ENCODE measurements at regions not wholly inside any gene's neighbourhood (a gene's known extent, or its start where the extent isn't known, plus 50 kb on each side); places are given as distances from the start of the nearest gene placed in this dataset.

DNA sequence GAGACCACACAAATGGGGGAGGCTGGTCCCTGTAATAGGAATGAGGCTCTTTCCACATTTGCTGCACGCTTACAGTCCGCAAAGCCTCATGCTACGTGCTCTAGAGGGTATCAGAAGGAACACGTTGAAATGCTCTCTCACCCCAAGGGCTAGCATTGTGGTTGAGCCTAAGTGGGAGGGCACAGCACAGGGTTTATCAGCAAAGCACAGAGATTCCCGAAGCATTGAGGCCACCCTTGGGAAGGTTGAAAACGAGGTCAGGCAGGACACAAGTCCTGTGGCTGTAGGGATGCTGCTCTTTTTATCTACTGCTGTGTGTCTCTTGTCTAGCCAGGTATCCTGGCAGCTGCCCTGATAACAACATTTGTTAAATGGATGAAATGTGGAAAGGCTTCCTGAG lies 378.3 kb downstream of the EN1 start:
- H3K9me3 ChIP-seq (ENCODE audit: control insufficient read depth in 1 of 2, insufficient read depth in 1 of 2, low read length in 2 of 2): no peaks in the 10 kb centered on the region
- Mint-ChIP-seq H3K4me1 (ENCODE audit: low read depth) (no peaks in the 10 kb centered on the region), H3K27me3 (peaks cover 10% of the 10 kb centered on the region), H3K36me3 (ENCODE audit: low read depth) (no peaks in the 10 kb centered on the region), H3K4me3 (no peak overlapping the region), H3K27ac (no peak overlapping the region), H3K9me3 (no peaks in the 10 kb centered on the region)
- peaks cover 0 to 7% of the 10 kb centered on the region in 2 experiments for H3K27me3 ChIP-seq (ENCODE audit: control insufficient read depth in 1 of 2, insufficient read depth in 2 of 2, low read length in 2 of 2)
- POLR2A ChIA-PET: no interaction called here
- no peaks in the 10 kb centered on the region for H3K4me1 ChIP-seq (ENCODE audit: insufficient read depth, low read length)
- no peaks in the 10 kb centered on the region for H3K36me3 ChIP-seq (ENCODE audit: insufficient read depth, low read length)
- DNase-seq (no peak), ATAC-seq (ENCODE audit: poor library complexity) (no peak)
- TF ChIP-seq, protein P1, sequence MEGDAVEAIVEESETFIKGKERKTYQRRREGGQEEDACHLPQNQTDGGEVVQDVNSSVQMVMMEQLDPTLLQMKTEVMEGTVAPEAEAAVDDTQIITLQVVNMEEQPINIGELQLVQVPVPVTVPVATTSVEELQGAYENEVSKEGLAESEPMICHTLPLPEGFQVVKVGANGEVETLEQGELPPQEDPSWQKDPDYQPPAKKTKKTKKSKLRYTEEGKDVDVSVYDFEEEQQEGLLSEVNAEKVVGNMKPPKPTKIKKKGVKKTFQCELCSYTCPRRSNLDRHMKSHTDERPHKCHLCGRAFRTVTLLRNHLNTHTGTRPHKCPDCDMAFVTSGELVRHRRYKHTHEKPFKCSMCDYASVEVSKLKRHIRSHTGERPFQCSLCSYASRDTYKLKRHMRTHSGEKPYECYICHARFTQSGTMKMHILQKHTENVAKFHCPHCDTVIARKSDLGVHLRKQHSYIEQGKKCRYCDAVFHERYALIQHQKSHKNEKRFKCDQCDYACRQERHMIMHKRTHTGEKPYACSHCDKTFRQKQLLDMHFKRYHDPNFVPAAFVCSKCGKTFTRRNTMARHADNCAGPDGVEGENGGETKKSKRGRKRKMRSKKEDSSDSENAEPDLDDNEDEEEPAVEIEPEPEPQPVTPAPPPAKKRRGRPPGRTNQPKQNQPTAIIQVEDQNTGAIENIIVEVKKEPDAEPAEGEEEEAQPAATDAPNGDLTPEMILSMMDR (IDR thresholded peaks at IDR 0.05): no peak
- CTCF ChIA-PET: no interaction called here
- intact Hi-C loops (cut with DNase I, micrococcal nuclease): no loop called here
- no peak overlapping the region for H3K27ac ChIP-seq (ENCODE audit: low read depth in 1 of 2, low read length in 2 of 2)
- H3K4me3 ChIP-seq (ENCODE audit: low read length): no peak overlapping the region

DNA sequence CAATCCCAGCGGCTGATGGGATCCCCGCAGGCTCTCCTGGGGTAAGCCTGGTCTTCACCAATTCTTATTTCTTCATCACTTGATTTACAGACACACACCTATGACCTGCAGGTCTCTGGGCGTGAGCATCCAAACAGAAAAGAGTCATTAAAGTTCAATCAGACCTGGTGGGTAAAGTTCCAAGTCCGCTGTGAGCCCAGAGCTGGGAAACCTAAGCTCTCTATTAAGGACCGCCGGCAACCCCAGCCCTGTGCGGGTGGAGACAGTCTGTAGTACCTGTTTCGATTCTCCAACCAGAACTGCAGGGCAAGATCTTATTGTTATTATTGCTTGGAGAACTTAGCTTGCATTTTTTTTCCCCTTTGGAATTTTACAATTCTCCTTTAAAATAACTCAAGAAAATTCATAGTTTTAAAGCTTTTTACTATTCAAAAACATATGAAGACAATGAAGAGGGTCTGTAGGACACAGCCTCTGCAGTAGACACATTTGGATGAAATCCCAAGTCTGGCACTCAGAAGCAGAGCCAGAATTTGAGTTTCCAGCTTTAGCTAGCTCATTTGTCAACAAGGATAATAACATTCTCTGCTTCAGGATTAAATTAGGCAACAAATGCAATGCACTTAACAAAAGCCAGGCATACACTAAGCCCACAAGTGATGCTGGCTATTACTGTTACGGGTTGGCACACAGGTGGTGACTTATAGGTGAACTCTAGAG lies 376.4 kb downstream of the INSIG2 start:
- intact Hi-C loops (cut with DNase I, micrococcal nuclease): no loop called here
- H3K27ac Mint-ChIP-seq: no peak overlapping the region

DNA sequence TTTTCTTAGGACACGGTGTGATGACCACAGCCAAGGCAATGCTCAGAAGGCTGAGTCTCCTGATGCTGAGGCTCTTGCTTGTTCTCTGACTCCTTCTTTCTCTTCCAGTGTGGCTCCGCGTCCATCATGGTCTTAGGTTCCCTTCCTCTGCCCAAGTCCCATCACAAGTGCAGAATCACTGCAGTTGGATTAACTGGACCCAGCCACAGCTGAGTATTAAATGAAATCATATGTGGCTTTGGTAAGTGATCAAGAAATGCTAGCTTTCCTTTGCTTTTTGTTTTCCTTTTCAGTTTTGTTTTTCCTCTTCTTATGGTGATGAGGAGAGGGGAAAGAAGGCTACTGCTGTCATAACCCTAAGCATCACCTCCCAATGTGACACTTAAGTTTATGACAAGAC lies 375.8 kb downstream of the INSIG2 start:
- H3K36me3 Mint-ChIP-seq (ENCODE audit: low read depth): no peaks in the 10 kb centered on the region
- intact Hi-C loops (cut with DNase I, micrococcal nuclease): no loop called here
- Histone ChIP-seq H3K4me3 (ENCODE audit: low read length) (no peak overlapping the region), H3K27ac (ENCODE audit: low read depth in 1 of 2, low read length in 2 of 2) (no peak overlapping the region), H3K9me3 (ENCODE audit: control insufficient read depth in 1 of 2, insufficient read depth in 1 of 2, low read length in 2 of 2) (no peaks in the 10 kb centered on the region), H3K4me1 (ENCODE audit: insufficient read depth, low read length) (no peaks in the 10 kb centered on the region), H3K27me3 (ENCODE audit: control insufficient read depth in 1 of 2, insufficient read depth in 2 of 2, low read length in 2 of 2) (no peaks in the 10 kb centered on the region), H3K36me3 (ENCODE audit: insufficient read depth, low read length) (no peaks in the 10 kb centered on the region)
- TF ChIP-seq, protein P1 (IDR thresholded peaks at IDR 0.05): no peak
- peaks cover 20% of the 10 kb centered on the region for H3K27me3 Mint-ChIP-seq
- ChIA-PET CTCF (no interaction called here), POLR2A (no interaction called here)
- no peak for DNase-seq
- ATAC-seq (ENCODE audit: poor library complexity): no peak
- no peaks in the 10 kb centered on the region for H3K4me1 Mint-ChIP-seq (ENCODE audit: low read depth)
- no peaks in the 10 kb centered on the region for H3K9me3 Mint-ChIP-seq
- no peak overlapping the region for H3K27ac Mint-ChIP-seq
- H3K4me3 Mint-ChIP-seq: no peak overlapping the region

More for the DNA sequence above, 376.4 kb downstream of the INSIG2 start:
- Mint-ChIP-seq H3K9me3 (no peaks in the 10 kb centered on the region), H3K27me3 (peaks cover 24% of the 10 kb centered on the region), H3K4me3 (no peak overlapping the region), H3K4me1 (ENCODE audit: low read depth) (no peaks in the 10 kb centered on the region), H3K36me3 (ENCODE audit: low read depth) (no peaks in the 10 kb centered on the region)
- CTCF ChIA-PET: no interaction called here
- POLR2A ChIA-PET: no interaction called here
- H3K36me3 ChIP-seq (ENCODE audit: insufficient read depth, low read length): no peaks in the 10 kb centered on the region
- no peaks in the 10 kb centered on the region for H3K9me3 ChIP-seq (ENCODE audit: control insufficient read depth in 1 of 2, insufficient read depth in 1 of 2, low read length in 2 of 2)
- DNase-seq (no peak), ATAC-seq (ENCODE audit: poor library complexity) (no peak)
- no peaks in the 10 kb centered on the region for H3K4me1 ChIP-seq (ENCODE audit: insufficient read depth, low read length)
- H3K27ac ChIP-seq (ENCODE audit: low read depth in 1 of 2, low read length in 2 of 2): no peak overlapping the region
- TF ChIP-seq, protein P1 (IDR thresholded peaks at IDR 0.05): no peak
- H3K27me3 ChIP-seq (ENCODE audit: control insufficient read depth in 1 of 2, insufficient read depth in 2 of 2, low read length in 2 of 2): no peaks in the 10 kb centered on the region
- H3K4me3 ChIP-seq (ENCODE audit: low read length): no peak overlapping the region
